ENCODE measurements at regions not wholly inside any gene's neighbourhood (a gene's known extent, or its start where the extent isn't known, plus 50 kb on each side); places are given as distances from the start of the nearest gene placed in this dataset.
"Not testable (repeated sequence)": the region's sequence is repeated elsewhere in the genome, so short reads cannot be mapped to it uniquely, and the experiment has no call there.

GRCh38 chr12:30191696-30192455 lies 408.1 kb upstream of the TMTC1 start:
- Histone ChIP-seq H3K4me1 (ENCODE audit: control insufficient read depth, insufficient read depth, low read length) (no peaks in the 10 kb centered on the region), H3K36me3 (ENCODE audit: control insufficient read depth, insufficient read depth, low read length) (no peaks in the 10 kb centered on the region), H3K27me3 (ENCODE audit: control insufficient read depth, insufficient read depth, low read length) (no peaks in the 10 kb centered on the region)

DNA sequence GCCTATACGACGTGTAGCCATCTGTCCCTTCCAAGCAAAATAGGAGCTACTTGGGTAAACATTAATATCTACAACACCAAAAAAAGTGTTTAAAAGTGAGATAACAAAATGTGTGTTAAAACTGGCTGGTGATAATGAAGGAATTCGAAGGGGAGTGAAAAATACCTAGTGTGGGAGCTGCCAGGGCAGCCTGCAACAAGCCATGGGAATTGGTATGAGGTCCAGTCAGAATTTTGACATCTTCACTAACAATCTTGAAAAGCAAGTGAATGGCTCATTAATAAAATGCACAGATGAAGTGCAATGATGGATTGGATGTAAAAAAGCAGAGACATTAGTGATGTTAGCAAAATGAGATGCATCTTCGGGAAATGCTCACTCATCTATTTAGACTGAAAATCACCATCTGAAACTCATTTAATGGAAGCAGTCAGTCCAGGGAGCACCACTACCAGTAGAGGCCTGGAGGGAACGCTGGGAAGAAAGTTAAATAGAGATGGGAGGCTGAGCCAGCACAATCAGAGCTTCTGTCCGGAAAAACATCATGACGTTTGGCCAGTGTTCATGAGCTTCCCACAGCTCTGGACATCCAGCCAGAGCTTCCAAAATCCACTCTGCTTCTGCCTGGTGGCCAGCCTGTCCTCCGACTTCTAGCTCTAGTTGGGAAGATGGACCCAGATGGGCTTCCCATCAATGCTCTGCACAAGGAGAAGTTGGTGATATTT lies 405.0 kb upstream of the TMTC1 start:
- no peaks in the 10 kb centered on the region for H3K27me3 ChIP-seq (ENCODE audit: control insufficient read depth, insufficient read depth, low read length)
- H3K4me3 ChIP-seq (ENCODE audit: low read length) = no peak overlapping the region
- no peak overlapping the region for H3K9ac ChIP-seq (ENCODE audit: low read length)
- H3K36me3 ChIP-seq (ENCODE audit: control insufficient read depth, insufficient read depth, low read length) = no peaks in the 10 kb centered on the region
- no peaks in the 10 kb centered on the region for H3K4me1 ChIP-seq (ENCODE audit: control insufficient read depth, insufficient read depth, low read length)
- H3K9me3 ChIP-seq (ENCODE audit: control insufficient read depth, low read length) = no peaks in the 10 kb centered on the region

More at GRCh38 chr12:30191696-30192455, 408.1 kb upstream of the TMTC1 start:
- no peaks in the 10 kb centered on the region for H3K9me3 ChIP-seq (ENCODE audit: control insufficient read depth, low read length)
- no peak overlapping the region for H3K4me3 ChIP-seq (ENCODE audit: low read length)
- H3K9ac ChIP-seq (ENCODE audit: low read length) = no peak overlapping the region

- Histone ChIP-seq H3K9me3 (ENCODE audit: control insufficient read depth, low read length) (no peaks in the 10 kb centered on the region), H3K4me1 (ENCODE audit: control insufficient read depth, insufficient read depth, low read length) (no peaks in the 10 kb centered on the region), H3K9ac (ENCODE audit: low read length) (no peak overlapping the region), H3K27me3 (ENCODE audit: control insufficient read depth, insufficient read depth, low read length) (no peaks in the 10 kb centered on the region), H3K36me3 (ENCODE audit: control insufficient read depth, insufficient read depth, low read length) (no peaks in the 10 kb centered on the region), H3K4me3 (ENCODE audit: low read length) (no peak overlapping the region)
Observed at GRCh38 chr12:30187426-30187825, 403.7 kb upstream of the TMTC1 start.

- Histone ChIP-seq H3K36me3 (ENCODE audit: control insufficient read depth, insufficient read depth, low read length) (no peaks in the 10 kb centered on the region), H3K9me3 (ENCODE audit: control insufficient read depth, low read length) (no peaks in the 10 kb centered on the region), H3K27me3 (ENCODE audit: control insufficient read depth, insufficient read depth, low read length) (no peaks in the 10 kb centered on the region), H3K9ac (ENCODE audit: low read length) (no peak overlapping the region), H3K4me3 (ENCODE audit: low read length) (no peak overlapping the region), H3K4me1 (ENCODE audit: control insufficient read depth, insufficient read depth, low read length) (no peaks in the 10 kb centered on the region)
Observed at GRCh38 chr12:30181334-30181733, 397.6 kb upstream of the TMTC1 start.

- Histone ChIP-seq H3K36me3 (ENCODE audit: control insufficient read depth, insufficient read depth, low read length) (no peaks in the 10 kb centered on the region), H3K27me3 (ENCODE audit: control insufficient read depth, insufficient read depth, low read length) (no peaks in the 10 kb centered on the region), H3K4me3 (ENCODE audit: low read length) (no peak overlapping the region), H3K4me1 (ENCODE audit: control insufficient read depth, insufficient read depth, low read length) (no peaks in the 10 kb centered on the region), H3K9ac (ENCODE audit: low read length) (no peak overlapping the region), H3K9me3 (ENCODE audit: control insufficient read depth, low read length) (no peaks in the 10 kb centered on the region)
Observed at GRCh38 chr12:30180602-30181001, 396.9 kb upstream of the TMTC1 start.

DNA sequence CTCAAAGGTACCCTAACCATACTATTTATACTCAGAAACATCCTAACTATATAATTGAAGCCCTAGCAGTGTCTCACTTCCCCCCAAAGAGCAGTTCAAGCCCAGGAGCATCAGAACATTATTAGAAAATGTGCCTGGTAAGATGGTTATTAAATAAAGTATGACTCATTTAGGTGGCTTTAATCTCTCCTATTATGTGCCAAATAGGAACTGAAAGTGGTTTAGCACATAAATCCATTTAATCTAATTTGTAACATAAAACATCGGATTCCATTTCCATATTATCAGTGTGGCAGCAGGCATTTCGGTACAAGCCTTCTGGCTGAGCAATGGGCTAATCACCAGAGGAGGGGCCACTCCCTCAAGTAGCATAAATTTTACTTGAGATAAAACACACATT lies 395.2 kb upstream of the TMTC1 start:
- Histone ChIP-seq H3K36me3 (ENCODE audit: control insufficient read depth, insufficient read depth, low read length) (no peaks in the 10 kb centered on the region), H3K4me3 (ENCODE audit: low read length) (no peak overlapping the region), H3K9ac (ENCODE audit: low read length) (no peak overlapping the region), H3K9me3 (ENCODE audit: control insufficient read depth, low read length) (no peaks in the 10 kb centered on the region), H3K4me1 (ENCODE audit: control insufficient read depth, insufficient read depth, low read length) (no peaks in the 10 kb centered on the region), H3K27me3 (ENCODE audit: control insufficient read depth, insufficient read depth, low read length) (no peaks in the 10 kb centered on the region)

- no peaks in the 10 kb centered on the region for H3K9me3 ChIP-seq (ENCODE audit: control insufficient read depth, low read length)
- H3K27me3 ChIP-seq (ENCODE audit: control insufficient read depth, insufficient read depth, low read length) = peaks cover 9% of the 10 kb centered on the region
- no peak overlapping the region for H3K9ac ChIP-seq (ENCODE audit: low read length)
- H3K4me1 ChIP-seq (ENCODE audit: control insufficient read depth, insufficient read depth, low read length) = no peaks in the 10 kb centered on the region
- H3K36me3 ChIP-seq (ENCODE audit: control insufficient read depth, insufficient read depth, low read length) = no peaks in the 10 kb centered on the region
- no peak overlapping the region for H3K4me3 ChIP-seq (ENCODE audit: low read length)
Observed at GRCh38 chr12:30169839-30170591, 386.3 kb upstream of the TMTC1 start.

DNA sequence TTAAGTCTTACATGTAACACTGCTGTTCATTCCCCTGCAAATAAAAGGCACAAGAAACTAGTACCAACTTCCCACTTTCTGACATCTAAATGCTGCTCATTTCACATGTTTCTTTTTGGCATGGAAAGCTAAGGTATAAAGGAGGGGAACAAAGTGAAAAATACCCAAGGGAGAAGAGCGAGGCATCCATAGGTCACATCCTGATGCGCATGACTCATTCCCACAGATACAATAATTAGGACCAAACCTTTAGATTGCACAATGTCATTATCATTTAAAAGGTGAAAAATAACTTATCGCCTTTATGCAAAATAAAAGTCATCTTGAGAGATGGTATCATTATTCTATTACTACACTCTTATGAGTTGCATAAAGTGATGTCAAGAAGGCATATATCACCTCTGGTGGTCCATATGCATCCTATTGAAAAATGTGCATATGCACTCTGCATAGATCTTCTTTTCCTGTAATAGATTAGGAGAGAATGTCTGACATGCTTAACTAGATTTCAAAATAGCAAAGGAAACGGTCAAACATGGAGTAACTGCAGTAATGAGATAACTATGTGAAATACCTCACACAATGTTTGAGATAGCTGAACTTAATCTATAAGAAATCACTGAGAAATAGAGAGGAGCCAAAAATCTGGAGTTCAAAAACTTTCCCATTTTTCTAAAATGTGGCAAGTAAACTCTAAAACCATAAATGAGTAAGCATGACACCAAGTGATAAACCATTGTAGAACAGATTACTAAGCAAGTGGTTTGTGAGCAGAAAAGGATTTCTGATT lies 382.5 kb upstream of the TMTC1 start:
- H3K9ac ChIP-seq (ENCODE audit: low read length) = no peak overlapping the region
- H3K36me3 ChIP-seq (ENCODE audit: control insufficient read depth, insufficient read depth, low read length) = no peaks in the 10 kb centered on the region
- H3K9me3 ChIP-seq (ENCODE audit: control insufficient read depth, low read length) = no peaks in the 10 kb centered on the region
- H3K4me3 ChIP-seq (ENCODE audit: low read length) = no peak overlapping the region
- H3K4me1 ChIP-seq (ENCODE audit: control insufficient read depth, insufficient read depth, low read length) = no peaks in the 10 kb centered on the region
- H3K27me3 ChIP-seq (ENCODE audit: control insufficient read depth, insufficient read depth, low read length) = peaks cover 9% of the 10 kb centered on the region

- Histone ChIP-seq H3K4me1 (ENCODE audit: control insufficient read depth, insufficient read depth, low read length) (no peaks in the 10 kb centered on the region), H3K9me3 (ENCODE audit: control insufficient read depth, low read length) (no peaks in the 10 kb centered on the region), H3K4me3 (ENCODE audit: low read length) (no peak overlapping the region), H3K27me3 (ENCODE audit: control insufficient read depth, insufficient read depth, low read length) (peaks cover 4% of the 10 kb centered on the region), H3K9ac (ENCODE audit: low read length) (no peak overlapping the region), H3K36me3 (ENCODE audit: control insufficient read depth, insufficient read depth, low read length) (no peaks in the 10 kb centered on the region)
Observed at GRCh38 chr12:30164382-30165318, 380.9 kb upstream of the TMTC1 start.

- not testable (repeated sequence) for H3K4me1 ChIP-seq (ENCODE audit: control insufficient read depth, insufficient read depth, low read length); H3K4me3 ChIP-seq (ENCODE audit: low read length); H3K9me3 ChIP-seq (ENCODE audit: control insufficient read depth, low read length); H3K27me3 ChIP-seq (ENCODE audit: control insufficient read depth, insufficient read depth, low read length); H3K9ac ChIP-seq (ENCODE audit: low read length); H3K36me3 ChIP-seq (ENCODE audit: control insufficient read depth, insufficient read depth, low read length)
Observed at GRCh38 chr12:30156833-30157232, 373.1 kb upstream of the TMTC1 start.

All from mucosa of stomach (tissue), 1 donor.